Choroid plexus epithelial cell (primary cell): ENCODE measurements at regions not wholly inside any gene's neighbourhood (a gene's known extent, or its start where the extent isn't known, plus 50 kb on each side); places are given as distances from the start of the nearest gene placed in this dataset.
"Not testable (repeated sequence)": the region's sequence is repeated elsewhere in the genome, so short reads cannot be mapped to it uniquely, and the experiment has no call there.

ENCODE experiments used
- DNase-seq: peaks from one replicate; pipeline ENCODE4 v3.0.0-alpha.2; 2010; ENCODE audit warnings: low read depth
- H3K4me3 ChIP-seq: 2 replicates; pipeline ENCODE4 v1.5.1; 2011; ENCODE audit warnings: low read depth, mild to moderate bottlenecking, control low read depth, low read length, moderate library complexity
- CTCF ChIP-seq: conservative IDR thresholded peaks from 2 replicates; pipeline ENCODE4 v1.5.1; 2011; ENCODE audit warnings: low read depth, mild to moderate bottlenecking, control low read depth, inconsistent platforms, low read length, moderate library complexity

- no peak for DNase-seq
- TF ChIP-seq CTCF = no peak
- H3K4me3 ChIP-seq = no peak overlapping the region
Observed at GRCh38 chrX:14344172-14344940, 185.0 kb upstream of the GLRA2 start.

DNA sequence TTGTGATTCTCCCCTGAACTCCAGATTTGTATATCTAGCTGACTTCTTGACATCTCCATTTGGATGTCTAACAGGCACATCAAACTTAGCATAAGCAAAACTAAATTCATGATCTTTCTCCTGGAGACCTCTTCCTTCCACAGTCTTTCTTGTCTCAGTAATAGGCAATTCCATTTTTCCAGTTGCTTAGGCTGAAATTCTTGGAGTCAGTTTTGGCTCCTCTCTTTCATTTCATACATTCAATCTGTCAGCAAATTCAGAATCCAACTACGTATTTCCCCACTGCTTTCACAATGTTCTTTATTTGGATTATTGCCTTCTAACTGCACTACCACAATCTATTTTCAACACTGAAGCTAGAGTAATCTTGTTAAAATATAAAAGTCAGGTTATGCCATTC is 219.9 kb upstream of the GLRA2 start:
- no peak overlapping the region for H3K4me3 ChIP-seq
- DNase-seq = no peak
- no peak for TF ChIP-seq CTCF

- DNase-seq, H3K4me3 ChIP-seq: not testable (repeated sequence)
Observed at GRCh38 chrX:14308976-14309375, 220.4 kb upstream of the GLRA2 start.

DNA sequence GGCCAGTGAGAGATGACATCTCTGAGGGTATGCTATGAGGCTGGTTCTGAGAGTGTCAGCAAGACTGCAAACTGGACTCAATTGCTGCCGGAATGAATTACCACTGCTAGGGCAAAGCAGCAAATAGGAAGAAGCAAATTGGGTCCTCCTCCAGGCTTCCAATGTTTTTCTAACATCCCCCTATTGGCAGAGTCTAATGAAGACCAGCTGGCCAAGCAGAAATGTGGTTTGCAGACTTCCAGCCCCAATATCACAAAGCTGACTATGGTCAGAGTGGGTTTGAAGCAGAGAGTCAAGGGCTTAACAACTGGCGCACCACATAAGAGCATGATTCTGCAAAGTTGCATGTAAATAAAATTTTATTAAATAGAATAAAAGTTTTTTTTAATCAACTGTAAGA is 225.4 kb upstream of the GLRA2 start:
- DNase-seq = no peak
- no peak overlapping the region for H3K4me3 ChIP-seq
- TF ChIP-seq CTCF = no peak

- not testable (repeated sequence) for DNase-seq, H3K4me3 ChIP-seq
Observed at GRCh38 chrX:14302561-14302960, 226.8 kb upstream of the GLRA2 start.

- no peak for DNase-seq
- TF ChIP-seq CTCF = no peak
- H3K4me3 ChIP-seq = no peak overlapping the region
Observed at GRCh38 chrX:14300376-14300775, 229.0 kb upstream of the GLRA2 start.

DNA sequence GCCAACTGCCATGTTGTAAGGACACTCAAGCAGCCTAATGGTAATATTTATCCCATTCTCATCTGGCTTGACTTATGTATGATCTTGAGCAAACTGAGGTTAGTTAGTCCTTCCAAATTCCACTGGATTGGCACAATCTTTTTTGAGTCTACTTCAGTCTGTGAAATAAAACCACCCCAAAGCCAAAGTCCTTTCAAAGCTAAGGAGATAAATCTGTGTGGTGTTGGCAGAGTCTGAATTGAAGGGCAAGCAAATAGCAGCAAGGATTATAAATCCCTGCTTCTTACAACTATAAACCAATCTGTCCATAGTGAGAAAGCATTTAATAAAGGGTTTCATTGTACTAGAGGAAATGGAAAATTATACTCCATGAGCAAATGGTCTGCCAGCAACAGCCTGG is 233.9 kb upstream of the GLRA2 start:
- DNase-seq = no peak
- no peak for TF ChIP-seq CTCF
- no peak overlapping the region for H3K4me3 ChIP-seq

DNA sequence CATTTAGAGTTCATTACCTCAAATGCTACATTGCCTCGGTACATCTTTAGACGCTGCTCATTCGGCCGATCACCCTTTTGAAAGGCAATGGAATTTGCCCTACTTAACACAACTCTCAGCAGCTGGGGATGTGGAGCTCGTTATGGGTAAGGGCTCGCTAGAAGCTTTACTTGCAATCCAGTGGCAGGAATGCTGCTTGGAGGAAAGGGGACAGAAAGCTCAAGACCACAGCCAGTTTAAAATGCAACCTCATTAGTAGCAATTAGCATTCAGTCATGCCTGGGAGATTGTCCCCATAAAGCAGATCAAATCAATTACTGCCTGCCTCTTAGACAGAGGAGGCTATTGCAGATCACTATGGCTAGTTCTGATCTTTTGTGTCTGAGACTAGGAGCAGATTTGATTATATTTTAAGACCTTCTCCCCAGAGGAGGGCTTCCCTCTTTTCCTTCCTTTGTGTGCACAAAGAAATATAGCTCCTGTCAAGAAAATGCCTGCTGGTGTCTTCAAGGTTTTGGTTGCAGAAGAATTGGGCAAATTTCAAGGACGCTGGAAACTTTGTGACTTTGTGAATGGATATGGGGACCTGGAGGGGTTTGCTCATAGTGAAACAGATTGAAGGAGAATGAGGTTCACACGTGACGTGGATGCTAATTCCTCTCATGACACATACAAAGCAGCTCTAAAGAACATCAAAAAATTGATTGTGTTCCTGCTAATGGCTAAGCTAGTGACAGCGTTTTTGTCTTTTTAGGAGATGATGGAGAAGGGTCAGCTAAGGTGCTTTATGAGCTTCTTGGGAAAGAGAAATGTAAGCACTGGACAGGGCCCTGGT is 237.5 kb upstream of the GLRA2 start:
- DNase-seq = no peak
- no peak for TF ChIP-seq CTCF
- no peak overlapping the region for H3K4me3 ChIP-seq
